Tibial artery (tissue), 4 donors: ENCODE measurements at regions not wholly inside any gene's neighbourhood (a gene's known extent, or its start where the extent isn't known, plus 50 kb on each side); places are given as distances from the start of the nearest gene placed in this dataset.
"Not testable (repeated sequence)": the region's sequence is repeated elsewhere in the genome, so short reads cannot be mapped to it uniquely, and the experiment has no call there.

Source experiments
- DNase-seq, 2 donors: peaks; one replicate each; pipeline ENCODE4 v3.0.0-alpha.2; 2019
- H3K27ac ChIP-seq, 2 donors: fragments of 200-600 bp; sonication (generic) in 1 of 2; 1 replicate in 1 of 2; 2 replicates in 1 of 2; pipeline ENCODE4 v1.5.1; 2018 to 2019; ENCODE audit warnings: mild to moderate bottlenecking in 1 of 2
- H3K27me3 ChIP-seq, 2 donors: fragments of 200-600 bp; sonication (generic) in 1 of 2; one replicate each; pipeline versions ENCODE4 v1.5.1 to v1.6.0; 2016 to 2019
- H3K36me3 ChIP-seq, 3 donors: fragments of 200-600 bp; sonication (generic) in 2 of 3; one replicate each; pipeline ENCODE4 v1.5.1; 2016 to 2019; ENCODE audit warnings: mild to moderate bottlenecking in 2 of 3
- H3K4me1 ChIP-seq, 4 donors: fragments of 200-600 bp; sonication (generic) in 2 of 4; 1 replicate in 3 of 4; 2 replicates in 1 of 4; pipeline ENCODE4 v1.5.1; 2016 to 2019
- H3K4me3 ChIP-seq, 2 donors: fragments of 200-600 bp; sonication (generic) in 1 of 2; 1 replicate in 1 of 2; 2 replicates in 1 of 2; pipeline ENCODE4 v1.5.1; 2018 to 2019; ENCODE audit warnings: mild to moderate bottlenecking in 2 of 2
- H3K9me3 ChIP-seq, 3 donors: fragments of 200-600 bp; sonication (generic) in 1 of 3; one replicate each; pipeline ENCODE4 v1.5.1; 2016 to 2019
- intact Hi-C: fragments of 100-400 bp; cut with DNase I; formaldehyde crosslinking; loops from one replicate; pipeline ENCODE4 v1.15.0; 2023; ENCODE audit warnings: low total_unique reads
- TF ChIP-seq, protein P1 (sequence below), 2 experiments: fragments of 200-600 bp in 1 of 2; fragments of 450-650 bp in 1 of 2; IDR thresholded peaks; one replicate each; pipeline ENCODE4 v1.5.1; 2017 to 2019; ENCODE audit warnings: antibody characterized with exemption in 2 of 2, mild to moderate bottlenecking in 1 of 2, moderate library complexity in 1 of 2

DNA sequence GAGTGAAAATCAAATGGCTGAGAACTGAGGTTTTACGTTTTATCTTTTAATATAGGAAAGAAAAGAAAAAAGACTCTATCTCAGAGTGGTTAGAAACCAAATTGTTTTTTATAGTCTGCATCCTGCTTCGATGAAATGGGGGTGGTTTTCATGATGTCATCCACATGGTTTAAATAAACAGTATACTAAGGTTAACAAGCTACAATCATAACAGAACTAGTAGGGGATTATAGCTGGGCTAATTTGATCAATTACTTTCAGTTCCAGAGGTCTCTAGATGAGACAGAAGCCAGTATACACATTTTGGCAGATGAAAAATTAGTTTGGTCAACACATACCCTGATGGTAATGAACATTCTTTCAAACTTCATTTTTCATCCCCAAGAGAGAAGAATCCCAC, 106.3 kb upstream of the SNX2 start:
- intact Hi-C loops = no loop called here
- no peak for DNase-seq
- no peaks in the 10 kb centered on the region for H3K4me1 ChIP-seq
- H3K27ac ChIP-seq = no peak overlapping the region
- no peaks in the 10 kb centered on the region for H3K9me3 ChIP-seq
- TF ChIP-seq, protein P1, sequence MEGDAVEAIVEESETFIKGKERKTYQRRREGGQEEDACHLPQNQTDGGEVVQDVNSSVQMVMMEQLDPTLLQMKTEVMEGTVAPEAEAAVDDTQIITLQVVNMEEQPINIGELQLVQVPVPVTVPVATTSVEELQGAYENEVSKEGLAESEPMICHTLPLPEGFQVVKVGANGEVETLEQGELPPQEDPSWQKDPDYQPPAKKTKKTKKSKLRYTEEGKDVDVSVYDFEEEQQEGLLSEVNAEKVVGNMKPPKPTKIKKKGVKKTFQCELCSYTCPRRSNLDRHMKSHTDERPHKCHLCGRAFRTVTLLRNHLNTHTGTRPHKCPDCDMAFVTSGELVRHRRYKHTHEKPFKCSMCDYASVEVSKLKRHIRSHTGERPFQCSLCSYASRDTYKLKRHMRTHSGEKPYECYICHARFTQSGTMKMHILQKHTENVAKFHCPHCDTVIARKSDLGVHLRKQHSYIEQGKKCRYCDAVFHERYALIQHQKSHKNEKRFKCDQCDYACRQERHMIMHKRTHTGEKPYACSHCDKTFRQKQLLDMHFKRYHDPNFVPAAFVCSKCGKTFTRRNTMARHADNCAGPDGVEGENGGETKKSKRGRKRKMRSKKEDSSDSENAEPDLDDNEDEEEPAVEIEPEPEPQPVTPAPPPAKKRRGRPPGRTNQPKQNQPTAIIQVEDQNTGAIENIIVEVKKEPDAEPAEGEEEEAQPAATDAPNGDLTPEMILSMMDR (IDR thresholded peaks at IDR 0.05) = no peak
- H3K36me3 ChIP-seq = no peaks in the 10 kb centered on the region
- no peaks in the 10 kb centered on the region for H3K27me3 ChIP-seq
- H3K4me3 ChIP-seq = no peak overlapping the region

DNA sequence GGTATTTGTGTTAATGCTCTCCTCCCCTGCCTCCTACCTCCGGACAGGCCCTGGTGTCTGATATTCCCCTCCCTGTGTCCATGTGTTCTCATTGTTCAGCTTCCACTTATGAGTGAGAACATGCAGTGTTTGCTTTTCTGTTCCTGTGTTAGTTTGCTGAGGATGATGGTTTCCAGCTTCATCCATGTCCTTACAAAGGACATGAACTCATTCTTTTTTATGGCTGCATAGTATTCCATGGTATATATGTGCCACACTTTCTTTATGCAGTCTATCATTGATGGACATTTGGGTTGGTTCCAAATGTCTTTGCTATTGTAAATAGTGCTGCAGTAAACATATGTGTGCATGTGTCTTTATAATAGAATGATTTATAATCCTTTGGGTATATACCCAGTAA, 105.2 kb upstream of the SNX2 start:
- intact Hi-C loops, H3K27ac ChIP-seq: not testable (repeated sequence)

DNA sequence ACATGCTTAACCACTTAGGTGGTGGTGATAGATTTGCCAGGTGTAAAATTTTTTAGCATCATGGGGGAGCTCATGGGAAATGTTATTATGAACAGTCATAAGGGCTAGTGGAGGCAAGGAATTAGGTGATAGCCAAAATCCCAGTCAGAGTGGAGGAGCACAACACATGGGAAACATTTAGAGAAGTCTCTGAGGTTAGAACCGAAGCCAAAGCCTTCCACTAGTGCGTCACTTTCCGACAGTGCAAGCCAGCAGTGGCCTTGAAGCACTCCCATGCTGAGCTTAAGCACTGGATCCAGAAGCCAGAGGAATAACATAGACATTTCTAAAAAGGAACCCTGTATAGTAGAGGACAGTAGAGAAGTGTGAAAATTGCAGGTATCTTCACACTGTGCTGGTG, 101.5 kb upstream of the SNX2 start:
- Histone ChIP-seq H3K4me1 (no peaks in the 10 kb centered on the region), H3K4me3 (no peak overlapping the region), H3K36me3 (no peaks in the 10 kb centered on the region), H3K9me3 (no peaks in the 10 kb centered on the region), H3K27me3 (no peaks in the 10 kb centered on the region), H3K27ac (no peak overlapping the region)
- TF ChIP-seq, protein P1 (IDR thresholded peaks at IDR 0.05) = no peak
- intact Hi-C loops = no loop called here
- peak; percentile 45 to 72 for DNase-seq

More for the DNA sequence above, 105.2 kb upstream of the SNX2 start:
- not testable (repeated sequence) for DNase-seq, H3K27me3 ChIP-seq, H3K36me3 ChIP-seq, H3K4me1 ChIP-seq, H3K9me3 ChIP-seq, H3K4me3 ChIP-seq

DNA sequence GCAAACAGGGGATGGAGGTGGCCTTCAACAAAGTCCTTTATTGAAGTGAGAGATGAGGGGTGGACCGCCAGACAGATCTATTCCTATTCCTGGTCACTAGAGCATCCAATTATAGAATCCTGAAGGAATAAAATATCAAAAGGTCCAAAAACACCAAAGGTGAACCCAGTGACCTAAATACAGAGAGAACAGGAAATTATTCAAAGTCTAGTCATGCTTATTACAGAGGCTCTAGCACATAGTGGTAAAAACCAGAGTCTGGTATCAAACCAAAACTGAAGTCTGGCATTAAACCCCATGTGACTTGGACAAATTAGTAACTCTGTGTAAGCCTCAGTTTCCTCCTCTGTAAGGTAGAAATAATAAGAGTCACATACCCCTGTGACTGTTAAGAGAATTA, 100.5 kb upstream of the SNX2 start:
- Histone ChIP-seq H3K4me3 (no peak overlapping the region), H3K27me3 (no peaks in the 10 kb centered on the region), H3K4me1 (no peaks in the 10 kb centered on the region), H3K9me3 (no peaks in the 10 kb centered on the region), H3K27ac (no peak overlapping the region), H3K36me3 (no peaks in the 10 kb centered on the region)
- DNase-seq = no peak
- TF ChIP-seq, protein P1 (IDR thresholded peaks at IDR 0.05) = no peak
- intact Hi-C loops = no loop called here

DNA sequence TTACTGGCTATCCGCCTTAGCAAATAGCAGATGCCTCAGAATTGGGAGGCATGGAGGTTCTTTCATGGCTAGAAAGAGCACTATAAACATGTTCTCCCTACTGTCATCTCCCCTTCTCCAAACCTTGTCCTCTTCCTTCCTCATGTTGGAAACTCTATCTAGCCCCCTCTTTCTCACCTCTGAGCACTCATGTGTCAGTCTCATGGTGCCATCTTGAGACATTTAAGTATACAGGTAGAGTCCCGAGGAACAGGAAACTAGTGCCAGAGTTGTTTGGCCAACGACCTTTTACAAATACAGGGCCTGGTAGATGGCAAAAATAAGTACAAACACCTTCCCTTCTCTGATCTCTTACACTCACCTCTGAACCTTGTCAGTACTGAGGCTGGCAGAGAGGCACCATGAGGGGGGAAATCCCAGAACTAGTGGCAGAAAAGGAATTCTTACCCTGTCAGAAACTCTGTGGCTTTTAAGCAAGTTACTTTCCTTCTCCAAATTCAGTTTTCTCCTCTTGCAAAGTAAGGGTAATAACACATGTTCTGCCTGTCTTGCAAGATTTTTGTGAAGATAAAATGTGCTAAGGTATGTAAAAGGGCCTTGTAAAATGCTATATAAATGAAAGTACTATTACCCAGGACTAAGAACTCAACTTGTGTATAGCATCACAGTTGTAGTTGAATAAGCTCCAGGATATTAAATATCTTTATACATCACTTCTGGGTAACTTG, 94.1 kb upstream of the SNX2 start:
- H3K9me3 ChIP-seq = no peaks in the 10 kb centered on the region
- TF ChIP-seq, protein P1 (IDR thresholded peaks at IDR 0.05) = no peak
- H3K4me3 ChIP-seq = no peak overlapping the region
- no peaks in the 10 kb centered on the region for H3K27me3 ChIP-seq
- intact Hi-C loops = no loop called here
- no peaks in the 10 kb centered on the region for H3K4me1 ChIP-seq
- H3K27ac ChIP-seq = no peak overlapping the region
- DNase-seq = no peak
- no peaks in the 10 kb centered on the region for H3K36me3 ChIP-seq

DNA sequence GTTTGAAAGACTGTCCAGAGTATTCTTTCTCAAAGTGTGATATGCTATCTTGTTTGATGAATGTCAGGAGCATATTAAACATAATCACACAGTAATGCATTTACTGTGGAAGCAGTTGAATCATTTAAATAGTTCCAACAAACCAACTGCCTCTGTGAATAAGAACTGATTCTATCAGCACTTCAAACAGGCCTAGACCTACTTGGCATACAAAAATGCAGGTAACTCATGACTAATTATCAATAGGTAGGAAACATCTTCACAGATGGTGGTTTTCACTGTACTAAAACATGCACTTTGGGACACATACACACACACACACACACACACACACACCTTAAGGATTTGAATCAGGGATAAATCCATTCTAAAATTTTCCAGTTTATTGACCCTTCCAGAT, 91.2 kb upstream of the SNX2 start:
- Histone ChIP-seq H3K9me3 (no peaks in the 10 kb centered on the region), H3K36me3 (no peaks in the 10 kb centered on the region), H3K4me3 (no peak overlapping the region), H3K4me1 (no peaks in the 10 kb centered on the region), H3K27ac (no peak overlapping the region), H3K27me3 (no peaks in the 10 kb centered on the region)
- intact Hi-C loops = no loop called here
- TF ChIP-seq, protein P1 (IDR thresholded peaks at IDR 0.05) = no peak
- no peak for DNase-seq
